Spleen (tissue), 11 donors: ENCODE measurements at regions not wholly inside any gene's neighbourhood (a gene's known extent, or its start where the extent isn't known, plus 50 kb on each side); places are given as distances from the start of the nearest gene placed in this dataset.

Experiments
- DNase-seq: peaks from one replicate; pipeline ENCODE4 v3.0.0-alpha.2; 2020
- H3K27ac ChIP-seq, 8 donors: fragments of 200-600 bp; sonication (generic) in 7 of 8; 1 replicate in 4 of 8; 2 replicates in 4 of 8; pipeline versions ENCODE4 v1.5.0 to v1.8.0; 2016 to 2021; ENCODE audit warnings: inconsistent platforms in 4 of 8, mild to moderate bottlenecking in 4 of 8, moderate library complexity in 1 of 8
- H3K27me3 ChIP-seq, 7 donors: fragments of 200-600 bp; sonication (generic) in 6 of 7; replicated peaks in 1 of 7; 1 replicate in 4 of 7; 2 replicates in 3 of 7; pipeline versions ENCODE4 v1.5.0 to v1.8.0; 2016 to 2021; ENCODE audit warnings: inconsistent platforms in 3 of 7, mild to moderate bottlenecking in 1 of 7
- H3K36me3 ChIP-seq, 6 donors: fragments of 200-600 bp; sonication (generic) in 5 of 6; 1 replicate in 4 of 6; 2 replicates in 2 of 6; pipeline versions ENCODE4 v1.5.0 to v1.8.0; 2016 to 2021; ENCODE audit warnings: inconsistent platforms in 2 of 6
- H3K4me1 ChIP-seq, 6 donors: fragments of 200-600 bp; sonication (generic) in 5 of 6; 1 replicate in 3 of 6; 2 replicates in 3 of 6; pipeline versions ENCODE4 v1.5.0 to v1.8.0; 2016 to 2021; ENCODE audit warnings: inconsistent platforms in 3 of 6
- H3K4me3 ChIP-seq, 8 donors: fragments of 200-600 bp; sonication (generic) in 7 of 8; 1 replicate in 4 of 8; 2 replicates in 4 of 8; pipeline versions ENCODE4 v1.5.0 to v1.8.0; 2016 to 2021; ENCODE audit warnings: inconsistent platforms in 4 of 8, mild to moderate bottlenecking in 4 of 8, moderate library complexity in 2 of 8
- H3K9me3 ChIP-seq, 8 donors: fragments of 200-600 bp; sonication (generic) in 7 of 8; 1 replicate in 4 of 8; 2 replicates in 4 of 8; pipeline versions ENCODE4 v1.5.0 to v1.8.0; 2016 to 2021; ENCODE audit warnings: inconsistent platforms in 4 of 8
- CTCF ChIP-seq, 11 experiments: fragments of 200-600 bp in 7 of 11; fragments of 450-650 bp in 4 of 11; sonication (generic) in 4 of 11; IDR thresholded peaks in 8 of 11; conservative IDR thresholded peaks in 3 of 11; 1 replicate in 7 of 11; 2 replicates in 4 of 11; pipeline versions ENCODE4 v1.4.0 to v1.8.0; 2016 to 2021; ENCODE audit warnings: antibody characterized with exemption in 11 of 11, inconsistent platforms in 4 of 11, mild to moderate bottlenecking in 1 of 11
- POLR2A ChIP-seq, 3 donors: fragments of 450-650 bp; IDR thresholded peaks; one replicate each; pipeline ENCODE4 v1.5.1; 2017; ENCODE audit warnings: antibody characterized with exemption in 3 of 3, mild to moderate bottlenecking in 1 of 3
- POLR2AphosphoS5 ChIP-seq, 3 donors: sonication (generic); formaldehyde crosslinking; IDR thresholded peaks; one replicate each; pipeline ENCODE4 v1.5.1; 2017; ENCODE audit warnings: antibody characterized with exemption in 3 of 3
- WGBS, 5 donors: extraction: QIAGEN DNeasy Blood & Tissue Kit in 3 of 5; methylation state at CpG; one replicate each; pipeline versions ENCODE4 v1.1.5 to v1.1.7; 2013 to 2018; 5-methylcytosine and 5-hydroxymethylcytosine counted together
- intact Hi-C: fragments of 100-400 bp; cut with DNase I; formaldehyde crosslinking; loops from one replicate; pipeline ENCODE4 v1.15.0; 2023; ENCODE audit warnings: low total_unique reads
- donor health status: healthy with polysubstance abuse.
- donor health status: DM: no; HTN: no; CAD: no; lungs with moderate emphysema.
- donor health status: DM: no; HTN: no; CAD: no.
- donor health status: Bipolar disorder and iron deficiency.
- donor health status: healthy.
- donor health status: DM: no; HTN: no; CAD: no.
- donor health status: DM: yes; HTN: yes; CAD: no.

DNA sequence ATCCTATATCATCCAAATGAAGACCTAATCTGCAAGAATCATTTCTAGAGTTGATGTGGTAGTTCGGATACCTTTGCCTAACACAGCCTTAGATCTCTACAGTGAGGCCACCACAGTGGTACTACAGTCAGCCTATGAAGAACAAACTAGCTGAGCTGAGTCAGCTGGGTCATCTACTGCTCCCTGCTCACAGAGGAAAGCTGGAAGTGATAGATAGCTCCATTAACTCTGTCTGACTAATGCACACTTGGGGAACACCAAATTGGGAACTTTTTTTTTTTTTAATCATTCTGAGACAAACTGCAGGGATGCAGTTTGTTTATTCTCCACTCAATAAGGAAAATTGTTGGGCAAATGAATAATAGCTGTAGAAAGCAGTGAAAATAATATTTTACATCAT lies 1160.6 kb downstream of the PCDH9 start:
- H3K27ac ChIP-seq = no peak overlapping the region
- 73 to 92% (median 83%) methylated on average over 1 of the region's 1 CpG for WGBS, 5 donors
- intact Hi-C loops = no loop called here
- DNase-seq = no peak
- no peak for TF ChIP-seq POLR2A (IDR thresholded peaks at IDR 0.05)
- TF ChIP-seq CTCF (IDR thresholded peaks at IDR 0.05 in 8 of 11, conservative IDR thresholded peaks at IDR 0.05 in 3 of 11) = no peak
- no peak for TF ChIP-seq POLR2AphosphoS5 (IDR thresholded peaks at IDR 0.05)
- no peaks in the 10 kb centered on the region for H3K9me3 ChIP-seq
- H3K36me3 ChIP-seq = no peaks in the 10 kb centered on the region
- H3K4me1 ChIP-seq = no peaks in the 10 kb centered on the region
- H3K4me3 ChIP-seq = no peak overlapping the region
- H3K27me3 ChIP-seq = no peaks in the 10 kb centered on the region

- Histone ChIP-seq H3K27me3 (no peaks in the 10 kb centered on the region), H3K4me1 (no peaks in the 10 kb centered on the region), H3K4me3 (no peak overlapping the region), H3K36me3 (no peaks in the 10 kb centered on the region), H3K9me3 (no peaks in the 10 kb centered on the region), H3K27ac (no peak overlapping the region)
- WGBS, 5 donors = 44 to 67% (median 45%) methylated on average over 2 of the region's 2 CpGs
- no peak for DNase-seq
- intact Hi-C loops = no loop called here
- TF ChIP-seq POLR2A (IDR thresholded peaks at IDR 0.05) = no peak
- TF ChIP-seq CTCF (IDR thresholded peaks at IDR 0.05 in 8 of 11, conservative IDR thresholded peaks at IDR 0.05 in 3 of 11) = no peak
- no peak for TF ChIP-seq POLR2AphosphoS5 (IDR thresholded peaks at IDR 0.05)
Measured at GRCh38 chr13:66068683-66069082, 1161.5 kb downstream of the PCDH9 start.

- Histone ChIP-seq H3K27ac (no peak overlapping the region), H3K27me3 (no peaks in the 10 kb centered on the region), H3K4me1 (no peaks in the 10 kb centered on the region), H3K36me3 (no peaks in the 10 kb centered on the region), H3K9me3 (peaks cover 0 to 18% (median 9%) of the 10 kb centered on the region in 8 donors), H3K4me3 (no peak overlapping the region)
- DNase-seq = no peak
- no peak for TF ChIP-seq CTCF (IDR thresholded peaks at IDR 0.05 in 8 of 11, conservative IDR thresholded peaks at IDR 0.05 in 3 of 11)
- no peak for TF ChIP-seq POLR2AphosphoS5 (IDR thresholded peaks at IDR 0.05)
- TF ChIP-seq POLR2A (IDR thresholded peaks at IDR 0.05) = no peak
- WGBS, 5 donors = 65 to 89% (median 76%) methylated on average over 4 of the region's 4 CpGs
- intact Hi-C loops = no loop called here
Measured at GRCh38 chr13:66048888-66049287, 1181.2 kb downstream of the PCDH9 start.

DNA sequence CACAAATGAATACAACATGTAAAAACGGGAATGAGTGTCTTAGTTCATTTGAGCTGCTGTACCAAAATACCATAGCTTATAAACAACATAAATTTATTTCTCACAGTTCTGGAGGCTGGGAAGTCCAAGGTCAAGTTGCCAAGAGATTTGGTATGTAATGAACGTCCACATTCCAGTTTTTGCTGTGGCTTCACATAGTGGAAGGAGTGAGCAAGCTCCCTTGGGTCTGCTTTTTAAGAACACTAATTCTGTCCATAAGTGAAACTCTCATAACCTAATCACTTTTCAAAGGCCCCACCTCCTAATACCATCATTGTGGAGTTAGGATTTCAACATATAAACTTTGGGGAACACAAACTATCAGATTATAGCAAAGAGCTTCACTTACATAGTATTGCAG lies 1189.6 kb downstream of the PCDH9 start:
- no peak overlapping the region for H3K27ac ChIP-seq
- TF ChIP-seq POLR2A (IDR thresholded peaks at IDR 0.05) (no peak), POLR2AphosphoS5 (IDR thresholded peaks at IDR 0.05) (no peak), CTCF (IDR thresholded peaks at IDR 0.05 in 8 of 11, conservative IDR thresholded peaks at IDR 0.05 in 3 of 11) (no peak)
- H3K36me3 ChIP-seq = no peaks in the 10 kb centered on the region
- no peaks in the 10 kb centered on the region for H3K4me1 ChIP-seq
- peaks cover 0 to 3% (median 0%) of the 10 kb centered on the region in 8 donors for H3K9me3 ChIP-seq
- intact Hi-C loops = no loop called here
- H3K27me3 ChIP-seq = no peaks in the 10 kb centered on the region
- no peak for DNase-seq
- 65 to 86% (median 82%) methylated on average over 2 of the region's 2 CpGs for WGBS, 5 donors
- no peak overlapping the region for H3K4me3 ChIP-seq
